ENCODE measurements at regions not wholly inside any gene's neighbourhood (a gene's known extent, or its start where the extent isn't known, plus 50 kb on each side); places are given as distances from the start of the nearest gene placed in this dataset.

DNA sequence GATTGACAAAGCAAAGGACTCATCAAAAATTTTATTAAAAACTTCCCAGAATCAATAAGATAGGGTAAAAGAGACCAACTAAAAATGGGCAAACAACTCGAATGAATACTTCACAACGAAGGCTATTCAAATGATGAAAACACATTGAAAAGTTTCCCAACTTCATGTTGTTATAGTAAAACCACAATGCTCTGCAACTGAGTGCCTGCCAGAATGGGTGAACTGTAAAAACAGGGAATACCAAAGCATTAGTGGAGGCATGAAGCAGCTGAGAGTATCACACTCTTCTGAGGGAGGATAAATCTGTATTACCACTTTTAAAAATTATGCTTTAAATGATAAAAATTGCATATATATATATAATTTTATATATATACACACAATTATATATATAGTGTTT is 1214.7 kb downstream of the SORCS3 start:
- DNase-seq: no peak

DNA sequence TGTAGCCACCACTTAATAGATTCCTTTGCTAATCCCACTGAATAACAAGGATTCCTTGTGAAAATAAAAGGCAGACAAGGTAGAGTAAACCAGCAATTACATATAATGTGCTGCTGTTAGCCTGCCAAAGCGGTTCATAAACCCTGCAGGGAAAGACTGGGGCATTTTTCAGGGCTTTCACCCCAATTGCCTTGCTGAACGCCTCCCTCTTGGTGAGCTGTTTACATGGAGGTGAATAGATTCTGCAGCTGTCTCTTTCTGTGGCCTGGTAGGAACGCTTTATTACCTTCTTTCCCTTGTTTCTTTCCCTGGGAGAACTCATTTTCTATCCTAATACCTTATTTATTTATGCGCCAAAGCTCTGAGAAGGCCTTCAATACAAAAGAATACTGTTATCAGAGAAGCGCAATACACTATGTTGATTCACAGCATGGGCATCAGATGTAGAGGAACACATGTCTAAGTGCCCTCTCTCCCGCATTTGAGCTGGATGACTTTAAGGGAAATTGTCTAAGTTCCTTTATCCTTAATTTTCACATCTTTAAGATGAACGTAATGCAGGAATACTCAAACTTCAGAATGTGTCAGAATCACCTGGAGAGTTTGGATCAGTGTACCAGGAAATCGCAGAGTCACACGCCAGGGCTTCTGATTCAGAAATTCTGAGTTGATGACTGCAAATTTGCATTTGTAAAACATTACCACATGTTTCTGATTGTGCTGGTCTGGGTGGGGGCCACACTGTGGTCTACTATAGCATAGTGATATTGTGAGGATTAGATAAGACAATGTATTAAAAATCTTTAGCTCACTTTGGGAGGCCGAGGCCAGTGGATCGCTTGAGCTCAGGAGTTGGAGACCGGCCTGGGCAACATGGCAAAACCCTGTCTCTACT is 1203.8 kb downstream of the SORCS3 start:
- no peak for DNase-seq

DNA sequence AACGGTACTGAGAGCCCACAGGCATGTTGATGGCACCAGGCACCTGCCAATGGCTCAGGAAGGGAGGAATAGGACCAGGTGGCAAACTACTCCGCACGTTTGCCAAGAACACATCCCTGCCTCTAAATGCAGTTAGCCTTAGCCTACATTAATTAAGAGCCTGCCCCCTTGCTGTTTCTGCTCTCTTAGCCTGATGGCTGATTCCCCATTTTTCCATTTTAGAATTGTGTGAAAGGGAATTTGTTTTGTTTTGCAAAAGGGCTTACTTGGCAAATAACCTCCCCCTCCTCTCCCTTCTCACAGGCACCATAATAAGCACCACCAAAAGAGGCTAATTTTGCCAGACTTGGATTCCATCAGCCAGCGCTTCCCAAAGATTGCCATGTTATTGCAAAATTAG is 1203.2 kb downstream of the SORCS3 start:
- DNase-seq: no peak

DNA sequence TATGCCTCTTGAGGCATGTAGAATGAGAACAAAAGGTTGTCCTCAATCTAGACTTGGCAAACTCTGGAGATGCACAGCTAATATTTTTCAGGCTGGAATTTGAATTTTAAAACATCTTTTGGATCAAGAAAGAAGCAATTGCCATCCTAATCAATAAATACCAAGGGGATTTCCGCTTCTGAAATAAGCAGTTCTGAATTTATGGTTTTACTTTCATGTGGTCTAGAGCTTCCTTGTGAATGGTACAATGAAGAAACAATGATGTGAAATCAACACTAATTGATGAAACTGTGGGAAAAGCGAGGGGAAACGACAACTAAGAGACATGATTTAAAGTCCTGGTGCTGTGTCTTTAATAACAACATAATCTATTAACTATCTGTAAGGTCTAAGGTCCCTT is 1202.7 kb downstream of the SORCS3 start:
- no peak for DNase-seq

DNA sequence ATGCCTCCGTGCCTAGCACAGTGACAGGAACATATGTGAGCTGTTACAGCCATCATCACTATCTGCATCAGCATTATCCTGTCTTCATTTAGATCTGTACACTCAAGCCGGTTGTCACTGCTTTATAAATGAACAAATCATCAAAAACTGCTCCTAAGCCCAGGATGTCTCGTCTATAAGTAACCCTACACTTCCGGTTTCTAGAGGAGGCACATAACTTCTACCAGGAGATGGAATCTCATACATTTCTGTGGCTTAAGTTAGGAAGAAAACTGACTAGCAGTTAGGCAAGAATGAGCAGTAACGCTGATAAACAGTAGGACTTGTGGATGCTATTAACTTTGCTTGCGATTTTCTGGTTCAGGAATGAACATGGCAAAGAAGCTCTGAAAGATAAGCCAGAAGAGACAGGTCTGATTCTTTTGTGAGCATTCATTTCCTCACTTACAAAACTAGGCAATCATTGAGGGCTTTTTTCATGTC is 1199.2 kb downstream of the SORCS3 start:
- DNase-seq: no peak

DNA sequence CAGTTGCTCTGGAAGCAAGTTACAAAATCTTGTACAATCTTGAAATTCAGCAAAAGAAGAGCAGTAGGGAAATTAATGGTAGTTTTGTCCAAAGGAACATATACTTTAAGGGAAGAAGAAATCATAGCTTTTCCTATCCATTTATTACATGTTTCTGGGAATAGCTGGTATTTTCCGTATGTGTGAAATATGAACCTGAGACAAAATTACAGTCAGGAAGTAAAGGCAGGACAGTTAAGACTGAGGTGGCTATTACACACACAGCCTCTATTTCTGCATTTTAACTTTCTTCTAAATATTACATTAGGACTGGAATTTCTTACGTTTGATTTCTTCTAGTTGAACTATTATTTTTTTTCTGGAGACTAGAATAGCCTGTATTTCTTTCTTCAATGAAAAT is 1197.3 kb downstream of the SORCS3 start:
- no peak for DNase-seq

DNA sequence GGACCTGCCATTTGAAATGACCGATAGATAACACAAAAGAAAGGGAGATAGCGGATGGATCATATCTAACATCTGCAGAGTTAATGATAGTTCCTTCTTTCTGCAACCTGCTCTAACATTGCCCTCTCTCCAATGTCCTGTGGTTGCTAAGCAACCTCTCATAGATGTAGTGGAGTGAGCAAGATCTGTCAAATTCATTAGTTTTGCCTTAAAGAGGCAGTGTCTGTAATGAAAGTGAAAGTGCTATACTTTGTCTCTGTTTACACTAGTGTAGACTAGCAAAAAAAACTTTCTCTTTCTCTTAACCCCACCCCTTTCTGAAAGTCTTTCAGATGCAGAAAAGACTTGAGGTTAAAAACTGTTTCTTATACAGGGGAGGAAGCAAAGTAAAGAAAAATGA is 1196.9 kb downstream of the SORCS3 start:
- no peak for DNase-seq

DNA sequence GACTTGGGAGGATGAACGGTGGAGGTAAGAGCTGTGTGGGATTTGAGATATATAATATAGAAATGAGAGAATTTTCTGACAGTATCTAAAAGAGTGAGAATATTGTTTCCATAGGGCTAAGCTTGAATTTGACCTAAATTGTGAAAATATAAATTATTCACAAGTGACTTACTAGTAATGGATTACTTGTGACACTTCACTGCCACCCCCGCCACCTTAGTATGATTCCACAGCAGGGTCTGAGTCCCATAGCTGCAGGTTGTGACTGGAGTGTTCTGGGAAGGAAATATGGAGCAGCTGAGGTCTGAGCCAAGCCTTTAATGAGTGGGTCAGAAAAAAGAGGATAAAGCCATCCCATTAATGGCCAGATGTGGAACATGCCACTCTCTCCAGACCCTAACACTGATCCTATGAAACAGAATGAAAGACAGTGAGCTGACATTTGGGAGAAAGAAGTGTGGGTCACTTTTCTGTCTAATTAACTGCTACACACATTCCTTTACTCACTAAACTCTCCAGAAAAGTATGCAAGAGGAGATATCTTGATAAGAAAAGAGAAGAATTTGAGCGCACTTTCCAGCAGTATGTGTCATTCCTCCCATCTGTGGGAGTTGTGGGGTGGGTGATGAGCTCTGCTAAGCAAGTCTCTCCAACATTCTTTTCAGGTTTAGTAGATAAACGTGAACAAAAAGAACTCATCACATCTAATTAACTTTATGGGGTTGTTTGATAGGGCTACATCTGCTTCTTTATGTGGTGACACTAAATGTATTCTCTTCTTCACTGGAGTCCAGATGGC is 1193.4 kb downstream of the SORCS3 start:
- no peak for DNase-seq

DNA sequence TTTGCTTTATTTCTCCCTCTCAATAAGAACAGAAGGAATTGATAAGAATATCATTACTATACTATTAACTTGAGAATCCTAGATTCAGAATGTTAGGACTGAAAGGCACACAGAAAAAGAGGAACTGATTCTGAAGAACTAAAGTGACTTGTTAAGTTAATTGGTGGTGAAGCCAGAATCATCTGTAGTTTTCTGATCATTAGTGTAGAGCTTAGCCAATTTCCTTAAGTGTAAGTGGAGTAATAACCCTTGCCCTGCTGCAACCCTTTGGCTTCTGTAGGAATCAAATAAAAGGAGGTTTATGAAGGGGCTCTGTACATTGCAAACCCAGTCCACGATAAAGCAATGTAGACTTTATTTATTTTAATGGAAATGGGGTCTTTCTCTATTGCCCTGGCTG is 1186.0 kb downstream of the SORCS3 start:
- DNase-seq: no peak

DNA sequence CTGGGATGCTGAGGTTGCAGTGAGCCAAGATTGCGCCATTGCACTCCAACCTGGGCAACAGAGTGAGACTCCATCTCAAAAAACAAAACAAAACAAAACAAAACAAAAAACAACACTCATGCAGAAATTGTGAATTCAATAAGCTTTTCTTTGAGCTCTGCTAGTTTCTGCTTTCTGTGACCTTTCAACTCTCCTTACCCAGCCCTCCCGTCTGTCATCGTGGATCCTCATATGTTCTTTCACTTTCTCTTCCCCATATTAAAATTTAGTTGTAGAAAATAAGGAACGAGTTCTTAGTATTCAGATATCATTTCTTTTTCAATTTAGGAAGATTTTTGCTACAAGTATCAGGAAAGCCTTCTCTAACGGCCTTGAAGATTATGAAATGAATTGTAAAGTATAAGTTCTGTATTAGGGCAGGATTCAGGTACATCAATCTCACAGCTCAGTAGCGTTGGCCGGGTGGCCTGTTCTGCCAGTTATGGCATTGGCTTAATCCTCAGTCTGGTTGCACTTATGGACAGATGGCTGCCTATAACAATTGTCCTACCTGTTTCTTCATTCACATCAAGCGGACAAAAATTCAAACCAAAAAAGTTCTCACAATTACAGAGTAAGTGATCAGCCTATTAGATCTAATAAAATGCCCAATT is 1167.0 kb downstream of the SORCS3 start:
- no peak for DNase-seq

DNA sequence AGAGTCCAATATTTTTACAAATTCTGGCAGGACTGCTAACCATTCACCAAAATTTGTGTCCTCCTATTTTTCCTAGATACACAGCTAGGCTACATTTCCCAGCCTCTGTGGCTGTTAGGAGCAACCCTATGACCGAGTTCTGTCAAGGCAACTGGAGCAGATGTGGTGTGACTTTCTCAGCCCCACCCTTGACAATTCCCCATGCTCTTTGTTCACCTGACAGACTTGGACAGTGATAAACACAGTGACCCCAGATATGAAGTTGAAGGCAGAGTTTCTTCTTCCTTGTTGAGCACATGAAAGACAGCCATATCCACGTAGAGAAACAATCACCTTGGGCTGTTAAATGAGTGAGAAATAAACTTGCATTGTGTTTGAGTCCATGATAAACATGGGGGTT is 1162.1 kb downstream of the SORCS3 start:
- DNase-seq: no peak

DNA sequence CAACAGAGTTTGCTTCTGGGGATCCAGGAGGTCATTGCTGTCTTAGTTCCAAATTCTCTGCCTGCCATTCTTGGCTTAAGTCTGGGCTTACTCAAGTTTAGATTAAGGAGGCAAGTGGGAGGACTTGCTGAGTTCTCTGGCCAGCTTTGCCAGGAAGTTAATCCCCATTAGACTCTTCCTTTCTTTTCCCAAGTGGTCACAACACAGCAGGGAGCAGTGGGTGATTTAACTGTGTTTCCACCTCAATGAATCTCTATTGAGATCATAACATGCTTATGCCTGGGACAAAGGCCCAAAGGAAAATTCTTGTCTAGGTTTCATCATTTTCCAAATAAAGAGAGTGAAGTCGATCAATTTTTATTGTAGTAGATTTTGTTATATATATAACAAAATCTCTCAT is 1159.6 kb downstream of the SORCS3 start:
- DNase-seq: no peak

DNA sequence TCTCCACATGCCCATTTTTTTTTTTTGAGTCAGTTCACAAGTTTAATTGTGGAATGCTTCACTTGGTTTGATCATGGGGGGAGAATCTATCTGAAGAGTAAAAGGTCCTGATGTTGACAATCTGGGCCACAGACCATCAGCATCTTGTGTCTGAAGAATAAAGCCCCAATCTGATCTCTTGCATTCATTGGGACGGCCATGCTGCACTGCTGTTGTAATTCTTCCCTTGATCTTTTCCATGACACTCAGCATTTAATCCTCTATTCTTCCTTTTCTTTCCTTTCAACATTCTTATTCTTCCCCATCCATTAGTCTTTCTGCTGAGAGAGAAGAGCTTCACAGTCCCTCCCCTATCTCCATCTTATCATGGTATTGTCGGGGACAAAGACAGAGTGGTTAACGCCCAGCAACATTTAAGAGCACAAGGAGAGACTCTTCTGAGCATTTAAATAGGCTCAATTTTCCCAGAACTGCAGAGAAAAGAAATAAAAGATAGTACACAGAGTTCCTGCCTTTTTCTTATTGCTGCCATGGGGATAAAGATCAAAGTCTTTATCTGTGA is 1157.3 kb downstream of the SORCS3 start:
- DNase-seq: no peak

DNA sequence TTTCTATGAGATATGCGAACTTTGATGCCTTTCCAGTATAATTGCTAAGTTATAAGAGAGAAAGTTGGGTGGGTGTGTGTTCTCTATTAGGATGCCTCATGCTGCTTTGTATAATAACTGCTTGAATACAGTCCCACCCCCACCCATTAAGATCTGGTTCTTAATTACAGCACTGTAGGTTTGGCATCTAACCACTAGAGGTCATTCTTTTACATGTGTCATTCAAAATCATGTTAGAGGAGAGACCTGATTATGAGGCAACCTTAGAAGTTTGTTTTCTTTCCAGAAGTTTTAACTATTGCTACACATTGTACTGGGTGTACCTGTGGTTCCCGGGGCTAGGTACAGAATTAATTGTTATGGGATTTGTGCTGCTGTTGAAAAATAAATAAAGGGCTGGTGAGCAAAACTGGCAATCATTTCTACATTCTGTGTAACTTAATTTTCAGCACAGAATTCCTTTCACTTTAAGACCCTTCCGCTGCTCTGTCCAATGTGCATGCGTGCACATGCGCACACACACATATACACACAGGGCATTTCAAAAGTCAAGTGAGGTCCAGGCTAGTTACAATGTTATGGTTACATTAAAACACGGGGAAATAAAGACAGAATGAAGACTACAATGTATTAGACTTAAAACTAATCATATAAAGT is 1156.3 kb downstream of the SORCS3 start:
- no peak for DNase-seq

DNA sequence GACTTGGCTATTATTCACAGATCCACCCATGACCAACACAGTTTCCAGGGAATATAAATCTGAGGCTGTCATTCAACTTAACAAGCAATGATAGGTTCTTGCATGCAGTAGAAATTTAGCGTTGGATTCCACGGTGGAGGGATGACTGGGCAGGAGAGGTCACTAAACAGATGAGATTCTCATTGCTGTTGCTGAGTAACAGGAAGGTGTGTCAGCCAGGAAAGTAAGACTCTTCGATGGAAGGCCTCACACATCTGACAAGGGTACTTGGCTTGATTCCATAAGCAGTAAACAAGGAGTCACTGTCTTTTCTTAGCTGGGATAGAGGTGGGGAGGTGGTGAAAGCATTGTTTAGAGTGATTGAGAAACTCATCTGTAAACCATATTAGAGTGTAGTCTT is 1152.0 kb downstream of the SORCS3 start:
- no peak for DNase-seq

DNA sequence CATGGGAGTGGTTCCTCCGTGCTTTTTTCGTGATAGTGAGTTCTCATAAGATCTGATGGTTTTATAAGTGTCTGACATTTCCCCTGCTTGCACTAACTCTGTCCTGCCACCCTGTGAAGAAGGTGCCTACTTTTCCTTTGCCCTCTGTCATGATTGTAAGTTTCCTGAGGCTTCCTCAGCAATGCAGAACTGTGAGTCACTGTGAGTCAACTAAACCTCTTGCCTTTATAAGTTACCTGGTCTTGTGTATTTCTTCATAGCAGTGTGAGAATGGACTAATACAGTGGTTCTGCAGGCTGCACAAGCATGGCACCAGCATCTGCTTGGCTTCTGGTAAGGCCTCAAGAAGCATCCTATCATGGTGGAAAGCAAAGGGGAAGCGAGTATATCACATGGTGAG is 1144.6 kb downstream of the SORCS3 start:
- no peak for DNase-seq

DNA sequence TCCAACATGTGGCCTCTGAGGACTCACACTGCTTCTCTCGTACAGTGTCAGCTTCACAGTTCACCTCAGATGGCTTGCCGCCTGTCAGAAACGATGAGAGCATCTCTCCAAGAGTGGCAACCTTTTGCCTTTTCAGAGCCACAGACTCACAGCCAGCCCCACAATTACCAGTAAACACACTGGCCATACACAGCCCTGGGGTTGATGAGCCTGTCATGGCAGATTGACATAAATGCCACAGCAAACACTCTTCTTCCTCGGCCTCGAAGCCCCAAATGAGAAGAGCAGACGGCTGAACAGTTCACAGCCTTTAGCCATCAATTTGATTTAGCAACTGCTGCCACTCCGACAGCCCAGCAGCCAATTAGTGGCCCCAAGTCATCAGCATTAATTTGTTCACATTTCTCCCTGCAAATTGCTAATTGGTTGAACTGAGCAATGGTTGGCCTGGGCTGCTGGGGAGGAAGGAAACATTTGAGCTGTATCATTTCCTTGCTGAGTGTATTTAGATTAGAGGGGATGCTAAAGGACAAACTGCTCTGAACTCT is 1142.9 kb downstream of the SORCS3 start:
- no peak for DNase-seq

DNA sequence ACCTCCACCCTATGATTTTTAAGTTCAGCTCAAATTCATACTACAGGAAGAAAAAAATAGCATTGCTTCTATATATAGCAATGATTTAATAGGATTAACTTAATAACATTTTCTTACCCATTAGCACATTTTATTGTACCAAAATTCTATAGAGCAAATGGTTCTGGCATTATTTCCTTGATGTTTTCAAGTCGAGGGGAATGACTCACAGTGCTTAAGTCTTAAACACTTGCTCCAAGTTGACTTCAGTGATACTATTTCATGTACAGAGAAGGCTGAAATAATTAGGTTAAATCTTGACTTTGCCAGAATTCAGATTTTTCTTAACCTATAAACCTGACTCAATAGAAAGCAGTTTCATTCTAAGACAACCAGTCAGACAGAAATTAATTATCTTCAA is 1133.8 kb downstream of the SORCS3 start:
- DNase-seq: no peak

DNA sequence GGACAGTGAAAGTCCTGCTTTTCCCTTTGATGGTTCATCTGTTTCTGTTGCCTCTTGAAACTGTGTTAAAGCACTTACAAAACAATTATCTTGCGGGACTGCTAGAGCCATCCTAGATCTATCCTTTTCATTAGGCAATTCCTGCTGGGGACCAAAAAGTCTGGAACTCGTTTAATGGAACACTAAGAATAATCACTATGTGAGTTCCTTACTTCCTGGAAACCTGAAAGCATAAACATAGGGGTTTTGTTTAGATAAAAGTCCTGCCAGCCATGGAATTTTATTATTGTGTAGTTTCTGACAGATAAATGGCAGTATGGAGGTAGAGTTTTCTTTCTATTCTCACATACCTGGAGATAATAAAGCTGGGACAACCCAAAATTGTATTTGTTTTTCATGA is 1133.3 kb downstream of the SORCS3 start:
- DNase-seq: no peak

DNA sequence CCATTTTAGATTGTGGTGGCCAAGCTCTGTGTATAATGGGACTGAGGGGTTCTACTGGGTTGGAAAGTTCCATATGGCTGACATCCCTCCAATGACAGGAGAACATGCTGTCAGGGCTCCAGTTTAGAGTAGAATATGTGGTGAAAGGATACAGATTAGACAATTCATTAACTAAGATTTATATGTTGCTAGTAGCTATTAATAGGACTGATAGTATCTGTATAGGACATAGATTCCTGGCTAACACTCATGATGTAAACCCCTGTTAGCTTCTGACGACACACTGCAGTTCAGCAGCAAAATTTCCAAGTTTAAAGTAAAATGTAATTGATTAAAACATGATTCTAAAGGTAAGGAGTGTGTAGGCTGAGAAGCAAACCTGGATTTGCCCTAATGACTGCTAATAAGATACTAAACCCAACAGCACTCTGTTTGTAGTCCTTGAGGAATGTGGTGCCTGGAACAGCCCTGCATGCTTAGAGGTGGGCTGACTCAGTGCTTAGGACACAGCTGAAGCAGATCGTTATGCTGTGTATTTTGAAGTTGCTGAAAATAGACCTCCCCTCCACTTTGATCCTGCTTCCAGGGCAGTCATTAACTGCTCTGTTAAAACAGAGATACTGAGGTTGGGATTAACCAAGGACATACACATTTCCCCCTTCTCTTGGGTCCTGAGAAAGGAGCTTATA is 1129.6 kb downstream of the SORCS3 start:
- no peak for DNase-seq

DNA sequence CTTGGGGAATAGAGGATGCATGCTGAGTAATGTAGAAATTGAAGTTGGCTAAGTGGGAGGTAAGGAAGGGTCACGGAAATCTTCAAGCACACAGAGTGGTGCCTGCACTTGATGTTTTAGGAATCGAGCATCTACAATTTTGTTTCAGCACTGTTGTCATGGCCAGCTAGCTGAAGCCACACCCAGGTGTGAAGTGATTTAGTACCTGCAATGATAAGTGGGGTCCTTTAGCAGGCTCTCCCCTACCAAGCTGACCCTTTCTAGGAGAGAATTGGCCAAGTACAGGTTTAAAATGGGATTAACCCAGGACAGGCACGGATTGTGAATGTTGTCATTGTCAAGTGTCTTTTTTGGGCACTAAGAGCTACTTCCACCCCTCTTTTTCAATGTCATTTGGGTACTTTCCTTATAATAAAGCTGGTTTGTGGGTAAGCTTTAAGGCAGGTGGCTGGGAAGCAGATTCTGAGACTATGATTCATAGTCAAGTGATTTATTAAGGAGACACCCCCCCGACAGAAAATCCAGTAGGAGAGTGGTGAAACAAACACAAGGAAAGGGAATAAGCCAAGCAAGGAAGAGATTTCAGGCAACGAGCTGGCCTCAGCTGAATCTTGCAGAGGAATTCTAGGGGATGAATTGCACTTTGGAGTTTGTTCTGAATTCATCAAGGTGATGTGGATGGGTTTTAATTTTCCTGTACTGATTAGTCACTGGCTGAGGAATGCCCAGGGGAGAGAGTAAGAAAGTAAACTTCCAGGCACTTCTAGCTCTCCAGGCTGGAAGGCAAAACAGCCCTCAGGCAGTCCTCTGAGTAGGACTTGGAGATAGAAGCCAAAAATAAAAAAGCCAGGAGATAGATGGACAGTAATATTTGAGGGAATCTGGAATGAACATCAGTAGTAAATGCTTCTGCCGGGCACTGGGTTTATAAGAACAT is 1128.4 kb downstream of the SORCS3 start:
- no peak for DNase-seq
